ENCODE measurements at regions not wholly inside any gene's neighbourhood (a gene's known extent, or its start where the extent isn't known, plus 50 kb on each side); places are given as distances from the start of the nearest gene placed in this dataset.

- TF ChIP-seq CTCF (IDR thresholded peaks at IDR 0.05), result no peak
- TF ChIP-seq EZH2 (IDR thresholded peaks at IDR 0.05; ENCODE audit: borderline replicate concordance, insufficient read depth, low read depth, low read length, poor library complexity, severe bottlenecking), result no peak
Observed at GRCh38 chr1:2971101-2971501, 50.2 kb upstream of the ACTRT2 start.
